Fibroblast of peridontal ligament (primary cell): ENCODE measurements at regions not wholly inside any gene's neighbourhood (a gene's known extent, or its start where the extent isn't known, plus 50 kb on each side); places are given as distances from the start of the nearest gene placed in this dataset.
"Not testable (repeated sequence)": the region's sequence is repeated elsewhere in the genome, so short reads cannot be mapped to it uniquely, and the experiment has no call there.

ENCODE experiments used
- DNase-seq: peaks from one replicate; pipeline ENCODE4 v3.0.0-alpha.2; 2010; ENCODE audit errors: extremely low read depth

DNA sequence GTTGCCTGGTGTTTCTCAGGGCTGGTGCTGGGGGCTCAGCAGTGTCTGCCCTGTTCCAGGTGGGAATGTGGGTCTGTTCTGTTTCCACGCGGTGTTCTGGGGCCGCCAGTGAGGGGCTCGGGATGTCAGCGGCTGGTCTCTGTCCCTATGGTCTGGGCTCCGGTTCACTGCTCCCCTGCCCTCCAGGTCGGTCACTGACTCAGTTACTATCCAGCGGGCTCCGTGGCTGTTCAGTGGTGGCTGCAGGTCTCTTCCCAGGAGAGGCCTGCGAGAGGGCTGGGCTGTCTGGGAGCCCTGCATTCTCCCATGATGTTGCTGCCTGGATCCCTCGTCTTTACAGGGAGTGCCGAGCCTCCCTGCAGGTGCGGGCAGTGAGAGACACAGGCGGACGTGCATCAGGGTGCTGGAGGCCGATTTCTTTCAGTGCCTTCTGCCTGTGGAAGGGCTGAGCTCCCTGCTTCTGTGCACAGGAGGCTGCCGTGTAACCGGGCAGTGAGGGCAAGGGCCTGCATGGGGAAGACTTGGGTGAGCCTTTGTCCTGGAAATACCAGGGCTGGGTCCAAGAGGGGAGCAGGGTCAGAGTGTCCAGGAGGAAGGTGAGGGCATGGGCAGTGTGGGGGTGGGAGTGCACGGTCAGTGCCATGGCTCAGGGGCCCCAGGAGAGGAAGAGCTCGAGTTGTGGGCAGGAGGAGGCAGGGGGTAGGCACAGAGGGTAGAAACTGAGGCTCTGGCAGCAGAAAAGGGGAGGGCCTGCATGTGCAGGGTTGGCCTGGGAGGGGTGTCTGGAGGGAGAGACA, 391.0 kb downstream of the TMEM121 start:
- not testable (repeated sequence) for DNase-seq

DNA sequence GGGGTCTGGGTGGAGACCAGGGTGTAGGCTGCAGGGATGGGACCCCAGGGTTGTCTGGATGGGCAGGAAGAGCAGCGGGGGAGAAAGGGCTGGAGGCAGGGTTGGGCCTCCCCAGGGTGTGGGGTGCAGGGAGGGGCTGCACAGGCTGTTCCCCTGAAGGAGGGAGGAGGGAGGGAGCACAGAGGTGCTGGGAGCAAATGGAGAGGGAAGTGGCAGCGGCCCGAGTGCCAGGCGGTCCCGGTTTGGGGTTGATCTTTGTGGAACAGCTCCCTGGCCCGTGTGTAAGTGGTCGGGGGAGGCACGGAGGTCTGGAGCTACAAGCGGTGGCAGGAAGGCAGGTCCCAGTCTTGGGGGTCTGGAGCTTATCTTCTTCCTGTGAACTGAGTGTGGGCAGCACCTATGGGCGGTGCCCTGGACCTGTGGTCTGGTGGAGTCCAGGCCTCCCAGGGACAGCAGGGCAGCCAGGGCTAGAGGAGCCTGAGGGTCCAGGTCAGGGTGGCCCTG, 391.6 kb downstream of the TMEM121 start:
- no peak for DNase-seq

DNA sequence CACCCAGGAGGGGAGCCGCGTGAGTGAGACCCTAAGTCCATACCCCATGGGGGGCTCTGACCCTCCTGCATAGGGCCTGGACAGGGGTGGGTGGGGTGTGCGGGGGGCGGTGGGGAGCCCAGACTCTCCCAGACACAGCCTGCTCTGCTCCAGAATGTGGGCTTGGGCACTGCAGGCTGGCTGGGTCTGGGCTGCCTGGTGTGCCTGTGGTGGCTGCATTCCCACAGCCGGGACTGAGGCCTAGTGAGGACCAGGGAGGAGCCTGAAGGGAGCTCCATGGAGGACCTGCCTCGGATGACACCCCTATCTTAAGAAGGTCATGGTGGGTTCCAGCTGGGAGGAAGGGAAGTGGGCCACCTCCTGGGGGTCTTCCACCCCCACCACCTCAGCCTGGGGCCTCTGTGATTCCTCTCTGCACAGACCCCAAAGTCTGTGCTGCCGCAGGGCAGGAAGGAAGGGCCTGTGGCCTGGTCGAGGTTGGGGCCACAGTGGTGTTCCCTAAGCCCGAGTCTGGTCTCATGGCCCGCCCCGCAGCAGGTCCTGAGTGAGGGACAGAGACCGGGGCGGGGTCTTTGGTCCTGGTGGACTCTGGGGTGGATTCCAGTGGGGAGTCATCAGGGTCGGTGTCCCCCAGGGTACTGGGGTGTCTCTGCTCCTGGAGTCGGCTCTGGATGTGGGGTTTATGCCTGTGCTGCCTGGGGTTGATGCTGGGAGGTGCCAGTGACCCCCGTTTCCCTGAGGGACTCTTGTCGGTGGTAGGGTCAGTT, 392.3 kb downstream of the TMEM121 start:
- DNase-seq: no peak

DNA sequence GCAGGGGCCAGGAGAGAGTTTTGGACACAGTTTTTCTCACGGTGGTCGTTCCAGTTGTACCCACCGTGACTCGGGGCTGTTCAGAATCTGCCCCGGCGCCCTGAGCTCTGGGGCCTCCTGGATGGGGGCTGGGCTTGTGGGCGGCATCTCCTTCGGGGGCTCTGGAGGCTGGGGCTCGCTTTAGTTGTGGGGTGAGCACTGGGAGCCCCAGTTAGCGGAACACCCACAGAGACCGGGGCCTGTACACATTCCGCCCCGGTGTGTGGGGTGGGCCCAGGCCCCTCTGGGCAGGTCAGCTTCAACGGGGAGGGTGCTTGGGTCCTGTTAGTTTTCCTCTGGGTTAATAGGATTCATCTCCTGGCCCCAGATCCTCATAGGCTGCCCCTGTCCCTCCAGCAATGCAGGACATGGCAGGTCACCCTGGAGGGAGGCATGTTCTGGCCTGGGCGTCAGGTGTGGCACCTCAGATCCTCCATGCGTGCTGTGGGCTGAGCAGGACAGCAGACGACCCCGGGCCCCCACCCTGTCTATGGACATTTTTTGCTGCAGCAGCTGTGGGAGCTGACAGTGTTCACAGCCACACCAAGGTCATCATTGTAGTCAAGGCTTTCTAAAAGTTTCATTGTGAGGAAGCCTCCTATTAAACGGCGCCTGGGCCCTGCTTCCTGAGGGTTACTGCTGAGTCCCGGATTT, 393.2 kb downstream of the TMEM121 start:
- no peak for DNase-seq

DNA sequence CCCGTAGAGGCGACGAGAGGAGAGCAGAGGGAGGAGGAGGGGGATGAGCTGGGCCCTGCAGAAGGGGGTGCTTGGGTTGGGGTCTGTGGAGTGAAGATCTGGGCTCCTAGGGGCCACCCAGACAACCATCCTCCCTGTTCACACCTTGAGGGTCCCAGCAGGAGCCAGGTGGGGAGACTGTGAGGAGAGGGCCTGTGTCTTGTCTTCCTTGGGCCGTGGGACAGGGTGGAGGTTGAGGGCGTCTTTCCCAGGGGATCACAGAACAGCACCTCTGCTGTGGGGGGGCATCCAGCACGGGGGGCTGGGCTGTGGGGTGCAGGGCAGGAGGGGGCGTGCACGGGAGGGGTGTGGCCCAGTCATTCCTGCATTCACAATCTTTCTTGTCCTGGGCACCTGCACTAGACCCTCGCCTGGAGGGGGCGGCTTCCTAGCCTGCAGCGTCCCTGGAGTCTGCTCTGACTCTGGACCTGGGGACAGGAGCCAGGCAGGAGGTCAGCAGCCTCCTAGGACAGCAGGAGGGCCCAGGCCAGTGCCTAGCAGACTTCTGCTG, 393.8 kb downstream of the TMEM121 start:
- DNase-seq: not testable (repeated sequence)

- DNase-seq: not testable (repeated sequence)
Measured at GRCh38 chr14:105920803-105921755, 394.7 kb downstream of the TMEM121 start.

DNA sequence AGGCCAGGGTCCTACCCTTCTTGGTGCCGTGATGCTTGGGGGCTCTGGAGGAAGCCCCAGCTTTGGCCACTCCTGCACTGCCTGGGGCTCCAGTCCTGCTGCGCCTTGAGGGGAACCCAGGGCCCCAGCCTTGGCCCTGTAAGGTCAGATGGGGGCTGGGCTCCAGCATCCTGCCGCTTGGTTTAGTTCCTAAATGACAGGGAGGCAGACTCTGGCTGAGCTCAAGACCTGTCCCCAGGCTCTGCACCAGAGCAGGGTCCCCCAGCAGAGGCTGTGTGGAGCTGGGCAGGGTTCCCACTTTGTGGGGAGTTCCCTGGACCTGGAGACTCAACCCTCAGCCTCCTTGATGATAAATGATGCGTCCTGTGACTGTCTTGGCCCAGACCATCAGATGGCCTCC, 395.4 kb downstream of the TMEM121 start:
- DNase-seq: not testable (repeated sequence)

GRCh38 chr14:105923520-105924191, 397.3 kb downstream of the TMEM121 start:
- DNase-seq: not testable (repeated sequence)

- no peak for DNase-seq
Measured at GRCh38 chr14:105924951-105925591, 398.7 kb downstream of the TMEM121 start.

GRCh38 chr14:105925615-105926372, 399.4 kb downstream of the TMEM121 start:
- DNase-seq: no peak

- DNase-seq: no peak
Measured at GRCh38 chr14:105926373-105927095, 400.2 kb downstream of the TMEM121 start.

DNA sequence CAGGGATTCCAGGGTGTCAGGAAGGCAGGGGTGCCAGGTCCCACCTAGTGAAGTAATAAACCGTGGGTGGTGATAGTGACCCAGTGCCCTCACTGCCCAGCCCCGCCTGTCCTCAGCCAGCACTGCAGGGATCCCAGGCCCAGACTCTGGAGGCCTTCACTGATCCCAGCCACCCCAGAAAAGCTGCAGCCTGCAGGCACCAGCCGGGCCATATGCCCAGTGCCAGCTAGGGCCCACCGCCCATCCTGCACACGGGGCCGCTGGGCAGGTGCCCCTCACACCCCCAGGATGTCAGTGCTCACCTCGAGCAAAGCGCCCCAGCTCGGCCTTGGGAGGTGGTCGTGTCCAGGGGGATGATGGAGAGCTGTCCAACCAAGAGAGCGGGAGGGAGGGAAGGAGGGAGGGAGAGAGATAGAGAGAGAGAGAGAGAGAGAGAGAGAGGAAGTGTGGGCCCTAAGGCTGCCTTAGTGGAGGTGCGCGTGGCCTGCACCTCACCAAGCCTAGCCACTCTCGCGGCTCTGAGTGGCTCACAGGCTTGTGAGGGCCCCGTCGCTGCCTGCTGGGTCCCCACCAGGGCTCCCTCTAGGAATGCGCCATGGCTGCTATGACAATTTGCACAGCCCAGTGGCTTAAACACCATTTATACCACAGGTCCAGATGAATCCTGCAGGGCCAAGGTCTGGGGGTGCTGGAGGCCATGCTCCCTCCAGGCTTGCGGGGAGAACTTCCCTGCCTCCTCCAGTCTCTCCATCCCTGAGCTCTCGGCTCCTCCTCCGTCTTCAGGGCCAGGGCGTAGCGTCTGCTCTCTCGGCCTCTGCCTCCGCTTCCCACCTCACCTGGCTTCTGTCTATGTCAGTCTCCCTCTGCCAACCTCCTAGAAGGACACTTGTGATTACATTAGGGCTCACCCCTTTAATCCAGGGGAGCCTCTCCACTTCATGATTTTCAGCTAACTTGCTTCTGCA, 401.0 kb downstream of the TMEM121 start:
- no peak for DNase-seq

- DNase-seq: not testable (repeated sequence)
Measured at GRCh38 chr14:105928171-105929111, 402.1 kb downstream of the TMEM121 start.

DNA sequence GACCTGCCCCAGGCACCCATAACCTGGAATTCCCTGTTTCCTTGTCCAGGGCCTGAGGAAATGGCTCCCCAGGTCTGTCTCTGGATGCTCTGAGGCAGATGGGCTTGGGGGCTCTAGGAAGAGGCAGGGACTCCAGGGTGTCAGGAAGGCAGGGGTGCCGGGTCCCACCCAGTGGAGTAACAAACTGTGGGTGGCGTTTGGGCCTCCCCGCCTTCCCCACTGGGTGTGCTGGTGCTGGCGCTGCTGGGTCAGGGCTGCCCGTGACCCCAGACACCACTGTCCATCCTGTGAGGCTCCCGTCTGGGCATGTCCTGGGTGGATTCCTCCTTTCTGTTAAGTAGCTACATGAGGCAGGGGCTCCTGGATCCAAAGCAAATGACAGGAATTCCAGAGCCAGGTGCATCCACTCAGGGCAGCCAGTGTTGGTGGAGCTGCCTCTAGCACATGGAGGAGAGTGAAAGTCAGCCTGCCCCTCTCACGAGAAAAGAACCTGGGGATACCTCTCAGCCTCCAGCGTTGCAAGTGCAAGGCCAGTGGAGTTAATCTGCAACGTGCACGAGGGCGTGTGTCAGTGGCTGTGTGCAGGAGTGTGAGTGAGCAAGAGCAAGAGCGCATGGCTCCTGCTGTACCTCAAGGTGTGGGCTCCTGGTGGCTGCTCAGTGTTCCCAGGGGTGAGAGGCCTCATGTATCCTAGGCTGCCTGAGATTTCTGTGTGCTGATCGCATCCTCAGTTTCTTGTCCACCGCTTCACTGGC, 403.1 kb downstream of the TMEM121 start:
- DNase-seq: no peak

DNA sequence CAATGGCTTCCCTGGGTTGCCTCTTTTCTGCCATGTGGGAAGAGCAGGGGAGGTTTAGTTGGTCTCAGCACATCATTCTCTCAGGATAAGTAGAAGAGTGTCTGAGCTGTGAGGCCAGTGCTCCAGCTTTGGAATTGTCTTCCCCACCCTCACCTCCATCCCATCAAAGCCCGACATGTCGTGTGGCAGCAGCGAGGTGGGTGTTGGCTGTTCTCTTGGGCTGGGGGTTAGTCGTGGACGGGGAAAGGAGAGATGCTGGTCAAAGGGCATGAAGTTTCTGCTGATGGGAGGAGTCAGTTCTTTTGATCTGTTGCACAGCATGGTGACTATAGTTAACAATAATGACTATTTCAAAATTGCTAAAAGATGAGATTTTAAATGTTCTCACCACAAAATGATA, 404.2 kb downstream of the TMEM121 start:
- DNase-seq: no peak
